ENCODE measurements at regions not wholly inside any gene's neighbourhood (a gene's known extent, or its start where the extent isn't known, plus 50 kb on each side); places are given as distances from the start of the nearest gene placed in this dataset.

DNA sequence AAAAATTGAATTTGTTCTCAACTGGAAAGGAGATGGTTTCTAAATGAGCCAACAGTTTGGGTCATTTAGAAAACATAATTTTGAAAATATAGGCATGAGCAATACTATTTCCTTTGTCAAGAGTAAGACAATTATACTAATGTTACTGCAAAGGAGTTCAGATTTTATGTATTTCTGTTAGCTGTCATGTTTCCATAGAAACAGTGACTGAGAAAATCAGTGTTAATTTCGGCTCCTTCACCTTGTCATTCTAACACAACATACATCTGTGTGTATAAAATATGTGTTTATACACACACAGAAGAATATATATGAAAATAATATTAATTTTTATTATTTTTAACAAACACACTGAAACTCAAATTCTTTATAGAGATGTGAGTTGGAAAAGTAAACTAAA is 178.0 kb upstream of the SPHKAP start:
- TF ChIP-seq CTCF (conservative IDR thresholded peaks at IDR 0.05 in 1 of 2, IDR thresholded peaks at IDR 0.05 in 1 of 2; ENCODE audit: low read depth in 1 of 2, low read length in 2 of 2) (no peak), EZH2 (IDR thresholded peaks at IDR 0.05; ENCODE audit: low read length, missing control alignments) (no peak)
